HG02840 (cell line): ENCODE measurements at regions not wholly inside any gene's neighbourhood (a gene's known extent, or its start where the extent isn't known, plus 50 kb on each side); places are given as distances from the start of the nearest gene placed in this dataset.

ENCODE experiments used
- ATAC-seq: cut with Tn5 transposase; IDR thresholded peaks from one replicate; pipeline ENCODE4 v1.9.1; 2021; ENCODE audit warnings: mild to moderate bottlenecking, moderate library complexity, moderate number of reproducible peaks; ENCODE audit not compliant: unreplicated experiment, low FRiP score

GRCh38 chr2:226680719-226681118 is 118.9 kb downstream of the IRS1 start:
- ATAC-seq, result no peak

GRCh38 chr2:226679389-226680065 is 120.1 kb downstream of the IRS1 start:
- ATAC-seq, result no peak

GRCh38 chr2:226678422-226678821 is 121.2 kb downstream of the IRS1 start:
- no peak for ATAC-seq

- ATAC-seq, result no peak
These were observed 122.5 kb downstream of the IRS1 start for GRCh38 chr2:226677080-226677479.

GRCh38 chr2:226676618-226677017 is 123.0 kb downstream of the IRS1 start:
- no peak for ATAC-seq

GRCh38 chr2:226674123-226674522 is 125.5 kb downstream of the IRS1 start:
- no peak for ATAC-seq

GRCh38 chr2:226673314-226673723 is 126.3 kb downstream of the IRS1 start:
- no peak for ATAC-seq

GRCh38 chr2:226671141-226671676 is 128.4 kb downstream of the IRS1 start:
- no peak for ATAC-seq

- ATAC-seq, result no peak
These were observed 129.7 kb downstream of the IRS1 start for GRCh38 chr2:226669905-226670304.

- no peak for ATAC-seq
These were observed 130.4 kb downstream of the IRS1 start for GRCh38 chr2:226669249-226669648.

GRCh38 chr2:226667736-226668135 is 131.9 kb downstream of the IRS1 start:
- ATAC-seq, result no peak

- no peak for ATAC-seq
These were observed 134.3 kb downstream of the IRS1 start for GRCh38 chr2:226665306-226665831.

- no peak for ATAC-seq
These were observed 135.0 kb downstream of the IRS1 start for GRCh38 chr2:226664661-226665060.

GRCh38 chr2:226664140-226664539 is 135.5 kb downstream of the IRS1 start:
- ATAC-seq, result no peak

- ATAC-seq, result no peak
These were observed 137.7 kb downstream of the IRS1 start for GRCh38 chr2:226661789-226662545.

GRCh38 chr2:226660526-226660925 is 139.1 kb downstream of the IRS1 start:
- no peak for ATAC-seq

- ATAC-seq, result no peak
These were observed 139.5 kb downstream of the IRS1 start for GRCh38 chr2:226660124-226660523.

GRCh38 chr2:226659410-226659809 is 140.2 kb downstream of the IRS1 start:
- ATAC-seq, result no peak

GRCh38 chr2:226658555-226658954 is 141.1 kb downstream of the IRS1 start:
- ATAC-seq, result no peak

GRCh38 chr2:226657340-226658053 is 142.1 kb downstream of the IRS1 start:
- no peak for ATAC-seq

GRCh38 chr2:226656367-226656766 is 143.3 kb downstream of the IRS1 start:
- ATAC-seq, result no peak
